Liver (tissue), 3 donors: ENCODE measurements at regions not wholly inside any gene's neighbourhood (a gene's known extent, or its start where the extent isn't known, plus 50 kb on each side); places are given as distances from the start of the nearest gene placed in this dataset.

Source experiments
- CTCF ChIP-seq: fragments of 150-350 bp; IDR thresholded peaks from 2 replicates; pipeline ENCODE4 v1.5.1; 2017; ENCODE audit warnings: improper control_type of control experiment, low read depth, low read length; ENCODE audit not compliant: missing input control
- GABPA ChIP-seq, 2 donors: IDR thresholded peaks in 1 of 2; conservative IDR thresholded peaks in 1 of 2; 2 replicates each; pipeline ENCODE4 v1.6.1; 2016; ENCODE audit warnings: antibody characterized with exemption in 2 of 2, mild to moderate bottlenecking in 1 of 2, moderate library complexity in 1 of 2
- MAX ChIP-seq: IDR thresholded peaks from 2 replicates; pipeline ENCODE4 v1.6.1; 2016; ENCODE audit warnings: antibody characterized with exemption
- NR2F2 ChIP-seq: IDR thresholded peaks from 2 replicates; pipeline ENCODE4 v1.6.1; 2016; ENCODE audit warnings: antibody characterized with exemption
- RAD21 ChIP-seq, 2 donors: IDR thresholded peaks; 2 replicates each; pipeline ENCODE4 v1.6.1; 2016; ENCODE audit warnings: antibody characterized with exemption in 2 of 2, mild to moderate bottlenecking in 2 of 2
- REST ChIP-seq: IDR thresholded peaks from 2 replicates; pipeline ENCODE4 v1.6.1; 2016; ENCODE audit warnings: antibody characterized with exemption, mild to moderate bottlenecking
- SP1 ChIP-seq: IDR thresholded peaks from 2 replicates; pipeline ENCODE4 v1.6.1; 2018; ENCODE audit warnings: antibody characterized with exemption, mild to moderate bottlenecking
- donor health status: healthy.
- donor health status: healthy.

- no peak for TF ChIP-seq MAX
- TF ChIP-seq CTCF, result no peak
- no peak for TF ChIP-seq NR2F2
- TF ChIP-seq GABPA (IDR thresholded peaks at IDR 0.05 in 1 of 2, conservative IDR thresholded peaks at IDR 0.05 in 1 of 2), result no peak
- TF ChIP-seq REST, result no peak
- TF ChIP-seq SP1, result no peak
- TF ChIP-seq RAD21 (IDR thresholded peaks at IDR 0.05), result no peak
Measured at GRCh38 chr21:27101523-27101922, 134.6 kb upstream of the ADAMTS5 start.
